Body of pancreas (tissue), 4 donors: ENCODE measurements at regions not wholly inside any gene's neighbourhood (a gene's known extent, or its start where the extent isn't known, plus 50 kb on each side); places are given as distances from the start of the nearest gene placed in this dataset.

Experiments used
- ATAC-seq: fragments of 150-250 bp; one replicate; pipeline ENCODE4 v1.9.1; 2016
- DNase-seq, 4 donors: peaks; one replicate each; pipeline ENCODE4 v3.0.0-alpha.2; 2019
- H3K27ac ChIP-seq, 4 donors: fragments of 200-600 bp; sonication (generic); 1 replicate in 3 of 4; 2 replicates in 1 of 4; pipeline versions ENCODE4 v1.5.1 to v1.6.1; 2016 to 2019; ENCODE audit warnings: mild to moderate bottlenecking in 1 of 4, mixed read lengths in 1 of 4, moderate library complexity in 1 of 4
- H3K27me3 ChIP-seq, 2 donors: fragments of 200-600 bp; sonication (generic); one replicate each; pipeline ENCODE4 v1.6.0; 2016; ENCODE audit warnings: mild to moderate bottlenecking in 1 of 2
- H3K36me3 ChIP-seq, 2 donors: fragments of 200-600 bp; sonication (generic); replicated peaks in 1 of 2; 2 replicates each; pipeline ENCODE4 v1.5.1; 2016; ENCODE audit warnings: low read depth in 2 of 2; ENCODE audit not compliant: insufficient read depth in 1 of 2
- H3K4me1 ChIP-seq: fragments of 200-600 bp; sonication (generic); one replicate; pipeline ENCODE4 v1.6.0; 2016
- H3K4me3 ChIP-seq, 2 donors: fragments of 200-600 bp; sonication (generic); 1 replicate in 1 of 2; 2 replicates in 1 of 2; pipeline ENCODE4 v1.5.1; 2016 to 2019
- H3K9me3 ChIP-seq, 3 donors: fragments of 200-600 bp; sonication (generic); 1 replicate in 2 of 3; 2 replicates in 1 of 3; pipeline ENCODE4 v1.5.1; 2016
- POLR2A ChIP-seq, 3 donors: fragments of 450-650 bp; IDR thresholded peaks; one replicate each; pipeline ENCODE4 v1.6.1; 2016; ENCODE audit warnings: antibody characterized with exemption in 3 of 3, mild to moderate bottlenecking in 2 of 3
- WGBS, 2 donors: methylation state at CpG; one replicate each; pipeline ENCODE4 v1.1.5; 2017; 5-methylcytosine and 5-hydroxymethylcytosine counted together
- intact Hi-C: fragments of 100-400 bp; cut with DNase I; formaldehyde crosslinking; loops from one replicate; pipeline ENCODE4 v1.15.1; 2023
- TF ChIP-seq, protein P1 (sequence below), 7 experiments: fragments of 450-650 bp in 4 of 7; fragments of 200-600 bp in 3 of 7; sonication (generic) in 3 of 7; IDR thresholded peaks; one replicate each; pipeline ENCODE4 v1.5.1; 2016 to 2019; ENCODE audit warnings: antibody characterized with exemption in 7 of 7

DNA sequence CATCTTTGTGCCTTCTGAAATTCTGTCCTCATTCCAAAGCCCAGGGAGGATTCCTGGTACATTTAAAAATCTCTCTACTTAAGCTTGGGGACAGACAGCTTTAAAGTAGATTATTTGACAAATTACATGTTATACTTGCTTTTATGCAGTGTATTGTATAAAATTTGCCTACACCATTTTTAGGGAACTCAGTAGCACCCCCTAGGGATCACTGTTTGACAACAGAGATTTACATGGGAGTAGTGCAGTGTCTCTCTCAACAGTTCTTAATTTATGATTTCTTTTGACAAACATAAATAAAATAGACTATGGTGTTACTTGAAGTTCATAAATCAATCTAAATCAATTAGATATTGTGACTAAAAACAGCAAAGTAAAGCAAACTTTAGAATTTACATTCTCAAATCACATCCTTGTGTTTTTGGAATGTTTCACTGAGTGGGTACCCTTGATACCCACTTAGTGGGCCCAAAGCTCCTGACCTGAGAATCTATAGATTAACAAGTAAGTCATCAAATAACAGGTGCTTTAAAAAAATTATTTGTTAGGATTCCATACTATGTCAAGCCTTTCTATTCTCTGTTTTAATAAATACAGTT is 428.8 kb downstream of the DYNC2H1 start:
- ATAC-seq (no peak), DNase-seq (no peak)
- no peak overlapping the region for H3K27ac ChIP-seq
- no peak for TF ChIP-seq POLR2A (IDR thresholded peaks at IDR 0.05)
- TF ChIP-seq, protein P1, sequence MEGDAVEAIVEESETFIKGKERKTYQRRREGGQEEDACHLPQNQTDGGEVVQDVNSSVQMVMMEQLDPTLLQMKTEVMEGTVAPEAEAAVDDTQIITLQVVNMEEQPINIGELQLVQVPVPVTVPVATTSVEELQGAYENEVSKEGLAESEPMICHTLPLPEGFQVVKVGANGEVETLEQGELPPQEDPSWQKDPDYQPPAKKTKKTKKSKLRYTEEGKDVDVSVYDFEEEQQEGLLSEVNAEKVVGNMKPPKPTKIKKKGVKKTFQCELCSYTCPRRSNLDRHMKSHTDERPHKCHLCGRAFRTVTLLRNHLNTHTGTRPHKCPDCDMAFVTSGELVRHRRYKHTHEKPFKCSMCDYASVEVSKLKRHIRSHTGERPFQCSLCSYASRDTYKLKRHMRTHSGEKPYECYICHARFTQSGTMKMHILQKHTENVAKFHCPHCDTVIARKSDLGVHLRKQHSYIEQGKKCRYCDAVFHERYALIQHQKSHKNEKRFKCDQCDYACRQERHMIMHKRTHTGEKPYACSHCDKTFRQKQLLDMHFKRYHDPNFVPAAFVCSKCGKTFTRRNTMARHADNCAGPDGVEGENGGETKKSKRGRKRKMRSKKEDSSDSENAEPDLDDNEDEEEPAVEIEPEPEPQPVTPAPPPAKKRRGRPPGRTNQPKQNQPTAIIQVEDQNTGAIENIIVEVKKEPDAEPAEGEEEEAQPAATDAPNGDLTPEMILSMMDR (IDR thresholded peaks at IDR 0.05): peak in 2 of 7 experiments; percentile 3 to 25
- H3K27me3 ChIP-seq: no peaks in the 10 kb centered on the region
- intact Hi-C loops: no loop called here
- no peaks in the 10 kb centered on the region for H3K4me1 ChIP-seq
- no peaks in the 10 kb centered on the region for H3K36me3 ChIP-seq
- no peaks in the 10 kb centered on the region for H3K9me3 ChIP-seq
- H3K4me3 ChIP-seq: no peak overlapping the region

DNA sequence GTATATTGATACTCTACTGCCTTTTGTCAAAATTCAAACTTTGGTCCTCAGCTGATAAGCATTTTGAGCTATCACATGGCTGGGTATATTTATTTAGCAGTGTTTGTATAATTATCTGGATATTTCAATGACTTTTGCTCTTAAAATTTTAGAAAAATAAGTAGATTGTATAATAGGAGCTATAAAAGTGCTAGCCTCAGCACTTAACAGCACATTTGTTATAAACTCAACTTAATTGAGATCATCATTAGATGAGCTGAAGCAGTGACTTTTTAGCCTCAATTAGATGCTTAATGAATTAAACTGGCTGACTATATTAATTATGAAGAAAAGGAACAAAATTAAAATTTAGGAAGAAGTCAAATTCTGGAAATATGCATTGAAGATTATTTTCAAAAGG is 429.9 kb downstream of the DYNC2H1 start:
- TF ChIP-seq, protein P1 (IDR thresholded peaks at IDR 0.05): no peak
- no peaks in the 10 kb centered on the region for H3K4me1 ChIP-seq
- no peaks in the 10 kb centered on the region for H3K9me3 ChIP-seq
- no peaks in the 10 kb centered on the region for H3K36me3 ChIP-seq
- intact Hi-C loops: no loop called here
- no peak overlapping the region for H3K27ac ChIP-seq
- DNase-seq (no peak), ATAC-seq (no peak)
- no peaks in the 10 kb centered on the region for H3K27me3 ChIP-seq
- no peak overlapping the region for H3K4me3 ChIP-seq

DNA sequence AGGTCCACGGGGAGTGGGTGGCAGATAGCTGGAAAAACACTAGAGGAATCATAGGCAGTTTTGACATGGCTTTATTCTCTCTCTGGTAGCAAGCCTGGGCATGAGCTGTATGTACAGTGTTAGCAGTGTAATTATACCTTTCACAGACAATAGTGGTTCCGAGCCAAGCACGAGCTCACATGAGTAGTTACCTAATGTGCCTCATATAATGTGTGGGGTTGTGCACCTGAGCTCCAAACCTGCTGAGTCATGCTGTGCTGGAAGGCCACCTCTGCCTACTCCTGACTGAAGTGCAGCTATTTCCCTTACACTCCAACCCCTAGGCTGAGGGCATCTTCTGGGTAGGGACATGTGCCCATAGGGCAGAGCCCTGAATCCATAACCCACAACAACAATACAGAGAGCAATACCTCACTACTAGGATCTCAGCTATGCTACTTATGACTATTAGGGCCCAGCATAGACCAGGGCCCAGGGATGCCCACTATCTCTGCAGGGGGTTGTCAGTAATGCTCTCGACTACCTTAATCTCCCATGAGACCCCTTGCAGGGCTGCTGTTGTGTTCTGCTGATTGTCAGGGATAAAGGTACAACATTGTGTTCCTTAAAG is 432.1 kb downstream of the DYNC2H1 start:
- WGBS, 2 donors: 61 to 79% methylated on average over 2 to 4 of the region's 4 CpGs
- Histone ChIP-seq H3K4me3 (no peak overlapping the region), H3K27ac (no peak overlapping the region), H3K27me3 (no peaks in the 10 kb centered on the region), H3K4me1 (no peaks in the 10 kb centered on the region), H3K9me3 (no peaks in the 10 kb centered on the region), H3K36me3 (no peaks in the 10 kb centered on the region)
- TF ChIP-seq, protein P1 (IDR thresholded peaks at IDR 0.05): no peak
- TF ChIP-seq POLR2A (IDR thresholded peaks at IDR 0.05): no peak
- DNase-seq (peak in 1 of 4 donors; percentile 10), ATAC-seq (no peak)
- intact Hi-C loops: no loop called here

DNA sequence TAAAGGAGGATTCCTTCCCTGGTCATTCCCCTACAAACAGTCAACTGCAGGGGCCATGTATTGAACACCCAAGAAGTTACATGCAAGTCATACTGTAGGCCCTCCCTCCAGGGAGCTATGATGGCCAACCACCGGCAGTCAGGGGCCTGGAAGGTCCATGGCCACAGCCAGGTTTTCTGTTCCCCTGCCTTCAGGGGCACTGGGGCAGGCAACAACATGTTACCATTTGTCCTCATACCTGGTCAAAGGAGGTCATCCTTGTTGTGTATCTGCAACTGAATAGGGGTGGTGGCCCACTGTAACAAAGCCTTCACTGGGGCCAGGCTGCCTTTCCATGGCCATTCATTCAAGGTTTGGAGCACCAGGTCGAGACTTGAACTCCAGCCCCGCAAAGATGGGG is 433.6 kb downstream of the DYNC2H1 start:
- Histone ChIP-seq H3K27ac (no peak overlapping the region), H3K27me3 (no peaks in the 10 kb centered on the region), H3K36me3 (no peaks in the 10 kb centered on the region), H3K4me3 (no peak overlapping the region), H3K4me1 (no peaks in the 10 kb centered on the region), H3K9me3 (no peaks in the 10 kb centered on the region)
- DNase-seq (no peak), ATAC-seq (no peak)
- intact Hi-C loops: no loop called here
- 86 to 88% methylated on average over 3 of the region's 3 CpGs for WGBS, 2 donors
- TF ChIP-seq POLR2A (IDR thresholded peaks at IDR 0.05): no peak
- TF ChIP-seq, protein P1 (IDR thresholded peaks at IDR 0.05): no peak

DNA sequence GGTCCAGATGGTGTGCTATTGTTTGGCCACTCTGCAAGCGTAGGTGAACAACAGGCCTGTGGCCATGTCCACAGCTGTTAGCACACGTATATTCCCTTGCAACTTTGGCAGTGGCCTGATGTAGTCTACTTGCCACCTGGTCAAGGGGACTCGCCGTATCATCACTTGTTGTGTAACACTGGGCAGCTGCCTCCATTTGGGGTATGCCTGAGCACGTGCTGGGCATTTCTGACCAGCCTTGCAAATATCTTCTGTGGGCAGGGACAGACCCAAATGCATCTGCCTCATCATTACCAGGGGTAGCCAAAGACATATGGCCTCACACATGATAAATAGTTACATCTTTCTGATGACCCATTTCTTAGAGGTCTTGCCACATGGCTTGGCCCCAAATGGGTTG is 434.2 kb downstream of the DYNC2H1 start:
- H3K4me1 ChIP-seq: no peaks in the 10 kb centered on the region
- H3K27ac ChIP-seq: no peak overlapping the region
- TF ChIP-seq, protein P1 (IDR thresholded peaks at IDR 0.05): no peak
- TF ChIP-seq POLR2A (IDR thresholded peaks at IDR 0.05): no peak
- intact Hi-C loops: no loop called here
- H3K27me3 ChIP-seq: no peaks in the 10 kb centered on the region
- no peaks in the 10 kb centered on the region for H3K9me3 ChIP-seq
- no peak overlapping the region for H3K4me3 ChIP-seq
- no peak for DNase-seq
- 73 to 79% methylated on average over 2 to 5 of the region's 5 CpGs for WGBS, 2 donors
- ATAC-seq: no peak
- no peaks in the 10 kb centered on the region for H3K36me3 ChIP-seq
